ENCODE measurements at regions not wholly inside any gene's neighbourhood (a gene's known extent, or its start where the extent isn't known, plus 50 kb on each side); places are given as distances from the start of the nearest gene placed in this dataset.
"Not testable (repeated sequence)": the region's sequence is repeated elsewhere in the genome, so short reads cannot be mapped to it uniquely, and the experiment has no call there.

GRCh38 chr4:109368661-109369060 is 65.0 kb upstream of the SEC24B start:
- Histone ChIP-seq H3K4me2 (ENCODE audit: low read depth, low read length) (no peak overlapping the region), H4K20me1 (ENCODE audit: insufficient read depth, low read length) (no peaks in the 10 kb centered on the region), H2AFZ (ENCODE audit: low read length) (no peak overlapping the region), H3K79me2 (ENCODE audit: low read length) (no peaks in the 10 kb centered on the region), H3K4me1 (ENCODE audit: low read length) (no peaks in the 10 kb centered on the region), H3K27me3 (replicated peaks; ENCODE audit: insufficient read depth, low read length) (no peaks in the 10 kb centered on the region), H3K27ac (ENCODE audit: low read length) (no peak overlapping the region), H3K9me3 (replicated peaks; ENCODE audit: insufficient read depth, low read length) (no peaks in the 10 kb centered on the region), H3K36me3 (replicated peaks; ENCODE audit: insufficient read depth, low read length) (no peaks in the 10 kb centered on the region), H3K4me3 (ENCODE audit: low read length) (no peak overlapping the region), H3K9me2 (replicated peaks; ENCODE audit: insufficient read depth, low read length) (no peaks in the 10 kb centered on the region), H3K9ac (ENCODE audit: low read length) (no peak overlapping the region), H3F3A (ENCODE audit: insufficient read depth, low read length) (no peaks in the 10 kb centered on the region)
- DNase-seq, result no peak
- TF ChIP-seq EZH2 (optimal IDR thresholded peaks at IDR 0.05; ENCODE audit: low read depth, low read length), result no peak
- no peak for TF ChIP-seq EZH2phosphoT487 (IDR thresholded peaks at IDR 0.05; ENCODE audit: low read length)
- TF ChIP-seq CTCF (IDR thresholded peaks at IDR 0.05; ENCODE audit: low read length), result no peak

- no peak for DNase-seq
- H3K36me3 ChIP-seq (replicated peaks; ENCODE audit: insufficient read depth, low read length), result no peaks in the 10 kb centered on the region
- no peak overlapping the region for H3K9ac ChIP-seq (ENCODE audit: low read length)
Observed at GRCh38 chr4:109365939-109366338, 63.5 kb upstream of the COL25A1 start.

GRCh38 chr4:109365297-109365696 is 62.8 kb upstream of the COL25A1 start:
- not testable (repeated sequence) for H3K9ac ChIP-seq (ENCODE audit: low read length); H2AFZ ChIP-seq (ENCODE audit: low read length); H3K4me2 ChIP-seq (ENCODE audit: low read depth, low read length); H3K27ac ChIP-seq (ENCODE audit: low read length); H3K9me2 ChIP-seq (replicated peaks; ENCODE audit: insufficient read depth, low read length); H3K79me2 ChIP-seq (ENCODE audit: low read length); H3K4me3 ChIP-seq (ENCODE audit: low read length); H3K36me3 ChIP-seq (replicated peaks; ENCODE audit: insufficient read depth, low read length); H3K4me1 ChIP-seq (ENCODE audit: low read length); DNase-seq; H4K20me1 ChIP-seq (ENCODE audit: insufficient read depth, low read length); H3K9me3 ChIP-seq (replicated peaks; ENCODE audit: insufficient read depth, low read length); H3F3A ChIP-seq (ENCODE audit: insufficient read depth, low read length); H3K27me3 ChIP-seq (replicated peaks; ENCODE audit: insufficient read depth, low read length)

More at GRCh38 chr4:109365939-109366338, 63.5 kb upstream of the COL25A1 start:
- H3K79me2 ChIP-seq (ENCODE audit: low read length), result no peaks in the 10 kb centered on the region
- no peaks in the 10 kb centered on the region for H3K9me2 ChIP-seq (replicated peaks; ENCODE audit: insufficient read depth, low read length)
- no peaks in the 10 kb centered on the region for H3K9me3 ChIP-seq (replicated peaks; ENCODE audit: insufficient read depth, low read length)
- no peak overlapping the region for H3K27ac ChIP-seq (ENCODE audit: low read length)
- no peak overlapping the region for H3K4me2 ChIP-seq (ENCODE audit: low read depth, low read length)
- no peaks in the 10 kb centered on the region for H3F3A ChIP-seq (ENCODE audit: insufficient read depth, low read length)
- no peak overlapping the region for H2AFZ ChIP-seq (ENCODE audit: low read length)
- TF ChIP-seq EZH2phosphoT487 (IDR thresholded peaks at IDR 0.05; ENCODE audit: low read length), result no peak
- no peak for TF ChIP-seq EZH2 (optimal IDR thresholded peaks at IDR 0.05; ENCODE audit: low read depth, low read length)
- no peak for TF ChIP-seq CTCF (IDR thresholded peaks at IDR 0.05; ENCODE audit: low read length)
- H3K4me1 ChIP-seq (ENCODE audit: low read length), result no peaks in the 10 kb centered on the region
- H3K4me3 ChIP-seq (ENCODE audit: low read length), result no peak overlapping the region
- no peaks in the 10 kb centered on the region for H3K27me3 ChIP-seq (replicated peaks; ENCODE audit: insufficient read depth, low read length)
- H4K20me1 ChIP-seq (ENCODE audit: insufficient read depth, low read length), result no peaks in the 10 kb centered on the region

- no peaks in the 10 kb centered on the region for H3K9me3 ChIP-seq (replicated peaks; ENCODE audit: insufficient read depth, low read length)
- no peaks in the 10 kb centered on the region for H3K27me3 ChIP-seq (replicated peaks; ENCODE audit: insufficient read depth, low read length)
- no peak overlapping the region for H2AFZ ChIP-seq (ENCODE audit: low read length)
- no peaks in the 10 kb centered on the region for H3K36me3 ChIP-seq (replicated peaks; ENCODE audit: insufficient read depth, low read length)
- no peak overlapping the region for H3K27ac ChIP-seq (ENCODE audit: low read length)
- H3K4me2 ChIP-seq (ENCODE audit: low read depth, low read length), result no peak overlapping the region
- H3K4me1 ChIP-seq (ENCODE audit: low read length), result peaks cover 18% of the 10 kb centered on the region
- no peaks in the 10 kb centered on the region for H4K20me1 ChIP-seq (ENCODE audit: insufficient read depth, low read length)
- no peaks in the 10 kb centered on the region for H3K79me2 ChIP-seq (ENCODE audit: low read length)
- TF ChIP-seq EZH2phosphoT487 (IDR thresholded peaks at IDR 0.05; ENCODE audit: low read length), result no peak
- TF ChIP-seq EZH2 (optimal IDR thresholded peaks at IDR 0.05; ENCODE audit: low read depth, low read length), result no peak
- no peak for TF ChIP-seq CTCF (IDR thresholded peaks at IDR 0.05; ENCODE audit: low read length)
- no peaks in the 10 kb centered on the region for H3K9me2 ChIP-seq (replicated peaks; ENCODE audit: insufficient read depth, low read length)
- H3K9ac ChIP-seq (ENCODE audit: low read length), result no peak overlapping the region
- no peak overlapping the region for H3K4me3 ChIP-seq (ENCODE audit: low read length)
- DNase-seq, result peak; percentile 64
- no peaks in the 10 kb centered on the region for H3F3A ChIP-seq (ENCODE audit: insufficient read depth, low read length)
Observed at GRCh38 chr4:109359040-109359646, 56.7 kb upstream of the COL25A1 start.

Measured in MM.1S (cell line).